H1 (cell line): ENCODE measurements at regions not wholly inside any gene's neighbourhood (a gene's known extent, or its start where the extent isn't known, plus 50 kb on each side); places are given as distances from the start of the nearest gene placed in this dataset.

Source experiments
- CEBPB ChIP-seq: IDR thresholded peaks from 2 replicates; pipeline ENCODE4 v1.6.1; 2012; ENCODE audit warnings: low read depth, low read length
- CHD2 ChIP-seq: IDR thresholded peaks from 2 replicates; pipeline ENCODE4 v1.6.1; 2012; ENCODE audit warnings: low read length, improper control_type of control experiment
- CTCF ChIP-seq, 3 experiments: IDR thresholded peaks; 1 replicate in 2 of 3; 2 replicates in 1 of 3; pipeline versions ENCODE4 v1.5.1 to v1.6.1; 2011; ENCODE audit warnings: low read length in 3 of 3, mild to moderate bottlenecking in 3 of 3, inconsistent platforms in 2 of 3, low read depth in 1 of 3, moderate library complexity in 1 of 3; ENCODE audit not compliant: insufficient read depth in 1 of 3; ENCODE audit errors: control extremely low read depth in 1 of 3
- EZH2 ChIP-seq: fragments of 200-600 bp; sonication (generic); IDR thresholded peaks from 2 replicates; pipeline ENCODE4 v1.7.1; 2012; ENCODE audit warnings: low read depth, mild to moderate bottlenecking, moderate library complexity, low read length, inconsistent platforms; ENCODE audit not compliant: severe bottlenecking
- FOSL1 ChIP-seq: IDR thresholded peaks from 2 replicates; pipeline ENCODE4 v1.6.1; 2011; ENCODE audit warnings: mild to moderate bottlenecking, low read depth, low read length, moderate library complexity; ENCODE audit not compliant: insufficient read depth
- MAX ChIP-seq: IDR thresholded peaks from 2 replicates; pipeline ENCODE4 v1.6.1; 2012; ENCODE audit warnings: inconsistent platforms
- POLR2A ChIP-seq, 2 experiments: IDR thresholded peaks; 1 replicate in 1 of 2; 2 replicates in 1 of 2; pipeline ENCODE4 v1.6.1; 2011; ENCODE audit warnings: low read depth in 2 of 2, low read length in 2 of 2, mild to moderate bottlenecking in 2 of 2; ENCODE audit errors: control extremely low read depth in 1 of 2
- POU5F1 ChIP-seq: IDR thresholded peaks from 2 replicates; pipeline ENCODE4 v1.6.1; 2011; ENCODE audit warnings: low read depth, mild to moderate bottlenecking, low read length, moderate library complexity
- TAF1 ChIP-seq: IDR thresholded peaks from 2 replicates; pipeline ENCODE4 v1.6.1; 2011; ENCODE audit warnings: mild to moderate bottlenecking, low read depth, low read length
- USF2 ChIP-seq: IDR thresholded peaks from 2 replicates; pipeline ENCODE4 v1.6.1; 2011; ENCODE audit warnings: low read length, improper control_type of control experiment
- ZNF274 ChIP-seq: IDR thresholded peaks from 2 replicates; pipeline ENCODE4 v1.7.0; 2012; ENCODE audit warnings: low read length, borderline replicate concordance; ENCODE audit errors: extremely low read depth

GRCh38 chr4:120004054-120004453 is 62.6 kb downstream of the MAD2L1 start:
- TF ChIP-seq MAX, result no peak; the same call in 1 of the 2 replicates
- TF ChIP-seq CTCF (IDR thresholded peaks at IDR 0.05; ENCODE audit: control extremely low read depth in 1 of 3, insufficient read depth in 1 of 3, low read depth in 1 of 3, low read length in 3 of 3), result no peak
- TF ChIP-seq POLR2A (IDR thresholded peaks at IDR 0.05; ENCODE audit: control extremely low read depth in 1 of 2, low read depth in 2 of 2, low read length in 2 of 2), result peak in 1 of 2 experiments; percentile 85; a peak in 2 of 3 replicates
- 0 out of 2 replicates have a peak, but pooled peaks have one; percentile 9 for TF ChIP-seq POU5F1
- TF ChIP-seq TAF1, result no peak
- TF ChIP-seq CEBPB, result no peak
- no peak for TF ChIP-seq ZNF274
- TF ChIP-seq USF2, result no peak
- TF ChIP-seq EZH2, result no peak
- TF ChIP-seq CHD2, result peak; percentile 59
- TF ChIP-seq FOSL1, result no peak
